PC-3 (cell line): ENCODE measurements at regions not wholly inside any gene's neighbourhood (a gene's known extent, or its start where the extent isn't known, plus 50 kb on each side); places are given as distances from the start of the nearest gene placed in this dataset.
"Not testable (repeated sequence)": the region's sequence is repeated elsewhere in the genome, so short reads cannot be mapped to it uniquely, and the experiment has no call there.

Experiments
- ATAC-seq: fragments of 200-7000 bp; cut with Tn5 transposase; 2 replicates; pipeline ENCODE4 v1.9.1; 2020; ENCODE audit warnings: mild to moderate bottlenecking, moderate library complexity
- BruUV-seq: library from RNA; stranded (reverse); fragments of 400-500 nt; replicated peaks from 2 replicates; lab custom pipeline; 2021; lab: Mats Ljungman, UMichigan
- CTCF ChIA-PET: fragments of 300-600 bp; sonication (Branson Sonifier 250); formaldehyde crosslinking; loops from one replicate; lab custom pipeline; 2022; ENCODE audit warnings: antibody characterized with exemption; lab: Charles Lee
- POLR2A ChIA-PET: fragments of 300-600 bp; sonication (Branson Sonifier 250); formaldehyde crosslinking; loops from one replicate; lab custom pipeline; 2022; ENCODE audit warnings: antibody characterized with exemption; ENCODE audit not compliant: unreplicated experiment; lab: Charles Lee
- DNase-seq: peaks from one replicate; pipeline ENCODE4 v3.0.0-alpha.2; 2015
- H2AFZ ChIP-seq: fragments of 300-600 bp; sonication (generic); 2 replicates; pipeline ENCODE4 v1.6.0; 2016; ENCODE audit warnings: antibody characterized with exemption, low read length
- H3F3A ChIP-seq: fragments of 300-600 bp; sonication (generic); one replicate; pipeline ENCODE4 v1.6.0; 2017; ENCODE audit warnings: antibody characterized with exemption, low read length, control low read depth, mild to moderate bottlenecking; ENCODE audit not compliant: unreplicated experiment
- H3K27ac ChIP-seq: fragments of 300-600 bp; sonication (generic); 2 replicates; pipeline ENCODE4 v1.5.1; 2016; ENCODE audit warnings: mild to moderate bottlenecking, low read length
- H3K27me3 ChIP-seq: fragments of 300-600 bp; sonication (generic); 2 replicates; pipeline ENCODE4 v1.6.1; 2016; ENCODE audit warnings: low read length, mixed read lengths
- H3K36me3 ChIP-seq: fragments of 300-600 bp; sonication (generic); 2 replicates; pipeline ENCODE4 v1.6.1; 2016; ENCODE audit warnings: low read depth, mixed run types, low read length, mixed read lengths
- H3K4me1 ChIP-seq: fragments of 300-600 bp; sonication (generic); 2 replicates; pipeline ENCODE4 v1.5.1; 2016; ENCODE audit warnings: low read length; ENCODE audit not compliant: insufficient read depth
- H3K4me2 ChIP-seq: fragments of 300-600 bp; sonication (generic); 2 replicates; pipeline ENCODE4 v1.6.0; 2016; ENCODE audit warnings: low read length
- H3K4me3 ChIP-seq: fragments of 300-600 bp; sonication (generic); 2 replicates; pipeline ENCODE4 v1.5.1; 2016; ENCODE audit warnings: mild to moderate bottlenecking, low read length, mixed read lengths
- H3K79me2 ChIP-seq: fragments of 300-600 bp; sonication (generic); 2 replicates; pipeline ENCODE4 v1.6.1; 2017; ENCODE audit warnings: low read length, mixed read lengths
- H3K9ac ChIP-seq: fragments of 300-600 bp; sonication (generic); 2 replicates; pipeline ENCODE4 v1.6.0; 2016; ENCODE audit warnings: mild to moderate bottlenecking, low read length
- H3K9me2 ChIP-seq: fragments of 300-600 bp; sonication (generic); replicated peaks from 2 replicates; pipeline ENCODE4 v1.6.1; 2016; ENCODE audit warnings: mixed run types, low read length, mixed read lengths
- H3K9me3 ChIP-seq: fragments of 300-600 bp; sonication (generic); 2 replicates; pipeline ENCODE4 v1.6.1; 2016; ENCODE audit warnings: low read length, mixed read lengths
- H4K20me1 ChIP-seq: fragments of 300-600 bp; sonication (generic); 2 replicates; pipeline ENCODE4 v1.6.1; 2016; ENCODE audit warnings: low read length, mixed read lengths
- EZH2 ChIP-seq: fragments of 300-600 bp; sonication (generic); IDR thresholded peaks from one replicate; pipeline ENCODE4 v1.6.1; 2017; ENCODE audit warnings: antibody characterized with exemption, mild to moderate bottlenecking, low read length; ENCODE audit not compliant: unreplicated experiment
- EZH2phosphoT487 ChIP-seq: fragments of 300-600 bp; sonication (generic); IDR thresholded peaks from 2 replicates; pipeline ENCODE4 v1.6.1; 2018; ENCODE audit warnings: mild to moderate bottlenecking, antibody characterized with exemption, low read length, borderline replicate concordance
- intact Hi-C: fragments of 100-400 bp; cut with micrococcal nuclease; formaldehyde crosslinking; loops from 2 replicates; pipeline ENCODE4 v1.9.0; 2023
- TF ChIP-seq, protein P1 (sequence below): fragments of 300-600 bp; sonication (generic); conservative IDR thresholded peaks from 2 replicates; pipeline ENCODE4 v1.5.1; 2017; ENCODE audit warnings: antibody characterized with exemption, low read depth, mild to moderate bottlenecking, low read length

DNA sequence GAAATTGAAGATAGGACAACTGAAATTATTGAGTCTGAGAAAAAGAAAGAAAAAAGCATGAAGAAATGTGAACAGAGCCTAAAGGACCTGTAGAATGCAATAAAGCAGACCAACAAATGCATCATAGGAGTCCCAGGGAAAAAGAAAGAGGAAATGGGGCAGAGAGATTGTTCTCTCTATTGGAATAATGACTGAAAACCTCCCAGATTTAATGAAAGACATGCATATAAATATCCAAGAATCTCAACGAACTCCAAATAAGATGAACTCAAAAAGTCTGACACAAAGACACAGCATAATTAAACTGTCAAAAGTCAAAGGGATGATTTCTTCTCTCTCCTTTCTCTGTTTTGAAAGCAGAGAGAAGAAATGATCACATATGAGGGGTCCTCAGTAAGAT is 124.7 kb downstream of the MEX3B start:
- H2AFZ ChIP-seq: no peak overlapping the region
- no peak overlapping the region for H3K9ac ChIP-seq
- H3K79me2 ChIP-seq: no peaks in the 10 kb centered on the region
- ChIA-PET POLR2A (no interaction called here), CTCF (no interaction called here)
- no peak overlapping the region for H3K4me3 ChIP-seq
- no TSS peak for BruUV-seq
- ATAC-seq (no peak), DNase-seq (no peak)
- no peaks in the 10 kb centered on the region for H3K4me1 ChIP-seq
- H4K20me1 ChIP-seq: no peaks in the 10 kb centered on the region
- intact Hi-C loops: no loop called here
- H3K27me3 ChIP-seq: no peaks in the 10 kb centered on the region
- H3K4me2 ChIP-seq: no peak overlapping the region
- no peaks in the 10 kb centered on the region for H3K36me3 ChIP-seq
- H3K9me3 ChIP-seq: 0 out of 2 replicates have a peak, but pooled peaks cover 4% of the 10 kb centered on the region
- TF ChIP-seq EZH2phosphoT487 (no peak), EZH2 (no peak)
- TF ChIP-seq, protein P1, sequence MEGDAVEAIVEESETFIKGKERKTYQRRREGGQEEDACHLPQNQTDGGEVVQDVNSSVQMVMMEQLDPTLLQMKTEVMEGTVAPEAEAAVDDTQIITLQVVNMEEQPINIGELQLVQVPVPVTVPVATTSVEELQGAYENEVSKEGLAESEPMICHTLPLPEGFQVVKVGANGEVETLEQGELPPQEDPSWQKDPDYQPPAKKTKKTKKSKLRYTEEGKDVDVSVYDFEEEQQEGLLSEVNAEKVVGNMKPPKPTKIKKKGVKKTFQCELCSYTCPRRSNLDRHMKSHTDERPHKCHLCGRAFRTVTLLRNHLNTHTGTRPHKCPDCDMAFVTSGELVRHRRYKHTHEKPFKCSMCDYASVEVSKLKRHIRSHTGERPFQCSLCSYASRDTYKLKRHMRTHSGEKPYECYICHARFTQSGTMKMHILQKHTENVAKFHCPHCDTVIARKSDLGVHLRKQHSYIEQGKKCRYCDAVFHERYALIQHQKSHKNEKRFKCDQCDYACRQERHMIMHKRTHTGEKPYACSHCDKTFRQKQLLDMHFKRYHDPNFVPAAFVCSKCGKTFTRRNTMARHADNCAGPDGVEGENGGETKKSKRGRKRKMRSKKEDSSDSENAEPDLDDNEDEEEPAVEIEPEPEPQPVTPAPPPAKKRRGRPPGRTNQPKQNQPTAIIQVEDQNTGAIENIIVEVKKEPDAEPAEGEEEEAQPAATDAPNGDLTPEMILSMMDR: no peak
- no peaks in the 10 kb centered on the region for H3K9me2 ChIP-seq
- H3K27ac ChIP-seq: no peak overlapping the region
- H3F3A ChIP-seq: no peaks in the 10 kb centered on the region

DNA sequence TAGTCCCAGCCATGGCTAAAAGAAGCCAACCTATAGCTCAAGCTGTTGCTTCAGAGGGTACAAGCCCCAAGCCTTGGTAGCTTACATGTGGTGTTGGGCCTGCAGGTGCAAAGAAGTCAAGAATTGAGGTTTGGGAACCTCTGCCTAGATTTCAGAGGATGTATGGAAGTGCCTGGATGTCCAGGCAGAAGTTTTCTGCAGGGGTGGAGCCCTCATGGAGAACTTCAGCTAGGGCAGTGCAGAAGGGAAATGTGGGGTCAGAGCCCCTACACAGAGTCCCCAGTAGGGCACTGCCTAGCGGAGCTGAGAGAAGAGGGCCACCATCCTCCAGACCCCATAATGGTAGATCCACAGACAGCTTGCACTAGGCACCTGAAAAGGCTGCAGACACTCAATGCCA is 127.1 kb downstream of the MEX3B start:
- H3K4me1 ChIP-seq, ATAC-seq, H2AFZ ChIP-seq, H3K27ac ChIP-seq, H3K9me3 ChIP-seq, H4K20me1 ChIP-seq, H3K79me2 ChIP-seq, intact Hi-C loops, H3K9me2 ChIP-seq, H3K4me2 ChIP-seq, H3K9ac ChIP-seq, CTCF ChIA-PET, DNase-seq, POLR2A ChIA-PET, H3K4me3 ChIP-seq, H3K27me3 ChIP-seq, H3K36me3 ChIP-seq, H3F3A ChIP-seq, BruUV-seq: not testable (repeated sequence)

DNA sequence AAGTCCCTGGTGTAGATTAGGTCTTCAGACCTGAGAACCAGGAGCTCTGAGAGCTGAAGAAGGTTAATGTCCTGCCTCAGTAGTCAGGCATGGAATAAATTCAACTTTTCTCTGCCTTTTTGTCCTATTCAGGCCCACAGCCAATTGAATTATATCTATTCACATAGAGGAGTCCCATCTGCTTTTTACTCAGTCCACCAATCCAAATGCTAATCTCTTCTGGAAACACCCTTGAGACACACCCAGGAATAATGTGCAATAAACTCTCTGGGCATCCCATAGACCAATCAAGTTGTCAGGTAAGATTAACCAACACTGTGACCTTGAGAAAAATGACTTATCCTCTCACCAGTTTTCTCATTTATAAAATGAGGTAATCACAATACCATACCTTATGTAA is 129.4 kb downstream of the MEX3B start:
- no peak overlapping the region for H2AFZ ChIP-seq
- H3K4me1 ChIP-seq: no peaks in the 10 kb centered on the region
- H3K36me3 ChIP-seq: no peaks in the 10 kb centered on the region
- no peak overlapping the region for H3K9ac ChIP-seq
- no peaks in the 10 kb centered on the region for H3F3A ChIP-seq
- H3K4me3 ChIP-seq: no peak overlapping the region
- no peaks in the 10 kb centered on the region for H3K9me2 ChIP-seq
- H3K9me3 ChIP-seq: 0 out of 2 replicates have a peak, but pooled peaks cover 4% of the 10 kb centered on the region
- no peak overlapping the region for H3K27ac ChIP-seq
- no peak for TF ChIP-seq EZH2
- no peak for TF ChIP-seq EZH2phosphoT487
- TF ChIP-seq, protein P1: no peak
- DNase-seq: no peak
- no peaks in the 10 kb centered on the region for H4K20me1 ChIP-seq
- POLR2A ChIA-PET: no interaction called here
- no peak for ATAC-seq
- H3K79me2 ChIP-seq: no peaks in the 10 kb centered on the region
- CTCF ChIA-PET: no interaction called here
- BruUV-seq: no TSS peak
- H3K4me2 ChIP-seq: no peak overlapping the region
- H3K27me3 ChIP-seq: no peaks in the 10 kb centered on the region
- intact Hi-C loops: no loop called here
